ENCODE measurements at regions not wholly inside any gene's neighbourhood (a gene's known extent, or its start where the extent isn't known, plus 50 kb on each side); places are given as distances from the start of the nearest gene placed in this dataset.

DNA sequence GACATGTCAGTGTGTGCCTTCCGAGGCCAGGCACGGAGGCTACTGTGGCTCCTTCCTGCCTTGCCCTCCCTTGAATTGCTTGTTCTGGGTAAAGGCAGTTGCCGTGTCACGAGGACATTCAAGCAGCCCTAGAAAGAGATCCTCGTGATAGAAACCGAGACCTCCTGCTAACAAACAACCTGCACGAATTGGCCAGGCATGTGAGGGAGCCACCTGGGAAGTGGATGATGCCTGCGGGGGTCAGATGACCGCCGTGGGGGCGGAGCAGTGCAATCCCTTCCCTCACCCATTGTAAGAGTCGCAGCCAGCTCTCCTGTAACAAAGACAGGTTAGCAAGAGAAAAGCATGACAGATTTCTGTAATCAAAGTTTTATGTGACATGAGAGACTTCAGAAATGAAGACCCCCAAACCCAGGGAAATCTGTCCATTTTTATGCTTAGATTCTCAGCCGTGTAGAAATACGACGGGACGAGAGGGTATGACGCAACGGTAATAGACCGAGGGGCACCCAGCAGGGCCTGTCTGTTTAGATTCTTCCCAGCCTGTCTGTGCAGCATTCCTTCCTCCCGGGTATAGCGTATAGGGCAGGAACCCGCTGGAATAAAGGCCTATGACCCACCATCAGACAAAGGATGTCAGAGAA, 241.7 kb downstream of the GATA3 start:
- TF ChIP-seq, protein P1, sequence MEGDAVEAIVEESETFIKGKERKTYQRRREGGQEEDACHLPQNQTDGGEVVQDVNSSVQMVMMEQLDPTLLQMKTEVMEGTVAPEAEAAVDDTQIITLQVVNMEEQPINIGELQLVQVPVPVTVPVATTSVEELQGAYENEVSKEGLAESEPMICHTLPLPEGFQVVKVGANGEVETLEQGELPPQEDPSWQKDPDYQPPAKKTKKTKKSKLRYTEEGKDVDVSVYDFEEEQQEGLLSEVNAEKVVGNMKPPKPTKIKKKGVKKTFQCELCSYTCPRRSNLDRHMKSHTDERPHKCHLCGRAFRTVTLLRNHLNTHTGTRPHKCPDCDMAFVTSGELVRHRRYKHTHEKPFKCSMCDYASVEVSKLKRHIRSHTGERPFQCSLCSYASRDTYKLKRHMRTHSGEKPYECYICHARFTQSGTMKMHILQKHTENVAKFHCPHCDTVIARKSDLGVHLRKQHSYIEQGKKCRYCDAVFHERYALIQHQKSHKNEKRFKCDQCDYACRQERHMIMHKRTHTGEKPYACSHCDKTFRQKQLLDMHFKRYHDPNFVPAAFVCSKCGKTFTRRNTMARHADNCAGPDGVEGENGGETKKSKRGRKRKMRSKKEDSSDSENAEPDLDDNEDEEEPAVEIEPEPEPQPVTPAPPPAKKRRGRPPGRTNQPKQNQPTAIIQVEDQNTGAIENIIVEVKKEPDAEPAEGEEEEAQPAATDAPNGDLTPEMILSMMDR (IDR thresholded peaks at IDR 0.05; ENCODE audit: insufficient read depth, low read length, poor library complexity, severe bottlenecking) = no peak
- no peak for TF ChIP-seq EZH2phosphoT487 (conservative IDR thresholded peaks at IDR 0.05; ENCODE audit: low read length)
